Mammary epithelial cell (primary cell): ENCODE measurements at regions not wholly inside any gene's neighbourhood (a gene's known extent, or its start where the extent isn't known, plus 50 kb on each side); places are given as distances from the start of the nearest gene placed in this dataset.

Experiments used
- EZH2 ChIP-seq: IDR thresholded peaks from 2 replicates; pipeline ENCODE4 v1.6.1; 2012; ENCODE audit warnings: low read length, inconsistent platforms, borderline replicate concordance
- TF ChIP-seq, protein P1 (sequence below), 2 donors: IDR thresholded peaks in 1 of 2; conservative IDR thresholded peaks in 1 of 2; 2 replicates each; pipeline ENCODE4 v1.5.1; 2011 to 2012; ENCODE audit warnings: inconsistent platforms in 2 of 2, low read length in 2 of 2, mild to moderate bottlenecking in 2 of 2, control low read depth in 1 of 2, low read depth in 1 of 2; ENCODE audit not compliant: insufficient read depth in 1 of 2; ENCODE audit errors: extremely low read depth in 1 of 2

DNA sequence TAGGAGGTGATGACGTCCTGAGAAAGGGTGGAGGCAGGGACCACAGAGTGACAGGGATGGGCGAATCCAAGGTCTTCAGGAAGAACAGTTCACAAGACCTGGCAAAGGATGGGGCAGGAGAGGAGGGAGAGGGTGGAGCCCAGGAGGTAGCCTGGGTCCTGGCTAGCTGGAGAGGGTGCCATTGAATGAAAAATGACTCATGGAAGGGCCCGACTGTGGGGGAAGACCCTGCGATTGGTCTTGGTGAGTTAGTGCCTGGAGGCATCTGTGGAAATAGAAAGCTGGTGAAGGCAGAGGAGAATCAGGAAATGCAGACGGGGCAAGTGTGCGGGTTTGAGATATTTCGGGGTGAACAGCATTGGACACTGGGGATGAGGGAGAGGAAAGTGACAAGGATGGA lies 60.3 kb upstream of the SLC45A1 start:
- TF ChIP-seq, protein P1, sequence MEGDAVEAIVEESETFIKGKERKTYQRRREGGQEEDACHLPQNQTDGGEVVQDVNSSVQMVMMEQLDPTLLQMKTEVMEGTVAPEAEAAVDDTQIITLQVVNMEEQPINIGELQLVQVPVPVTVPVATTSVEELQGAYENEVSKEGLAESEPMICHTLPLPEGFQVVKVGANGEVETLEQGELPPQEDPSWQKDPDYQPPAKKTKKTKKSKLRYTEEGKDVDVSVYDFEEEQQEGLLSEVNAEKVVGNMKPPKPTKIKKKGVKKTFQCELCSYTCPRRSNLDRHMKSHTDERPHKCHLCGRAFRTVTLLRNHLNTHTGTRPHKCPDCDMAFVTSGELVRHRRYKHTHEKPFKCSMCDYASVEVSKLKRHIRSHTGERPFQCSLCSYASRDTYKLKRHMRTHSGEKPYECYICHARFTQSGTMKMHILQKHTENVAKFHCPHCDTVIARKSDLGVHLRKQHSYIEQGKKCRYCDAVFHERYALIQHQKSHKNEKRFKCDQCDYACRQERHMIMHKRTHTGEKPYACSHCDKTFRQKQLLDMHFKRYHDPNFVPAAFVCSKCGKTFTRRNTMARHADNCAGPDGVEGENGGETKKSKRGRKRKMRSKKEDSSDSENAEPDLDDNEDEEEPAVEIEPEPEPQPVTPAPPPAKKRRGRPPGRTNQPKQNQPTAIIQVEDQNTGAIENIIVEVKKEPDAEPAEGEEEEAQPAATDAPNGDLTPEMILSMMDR (conservative IDR thresholded peaks at IDR 0.05 in 1 of 2, IDR thresholded peaks at IDR 0.05 in 1 of 2; ENCODE audit: extremely low read depth in 1 of 2, insufficient read depth in 1 of 2, low read depth in 1 of 2, low read length in 2 of 2), result no peak
- no peak for TF ChIP-seq EZH2
